GM21529 (cell line): ENCODE measurements at regions not wholly inside any gene's neighbourhood (a gene's known extent, or its start where the extent isn't known, plus 50 kb on each side); places are given as distances from the start of the nearest gene placed in this dataset.

Experiments used
- ATAC-seq: cut with Tn5 transposase; IDR thresholded peaks from one replicate; pipeline ENCODE4 v1.9.1; 2021; ENCODE audit not compliant: unreplicated experiment

- no peak for ATAC-seq
Measured at GRCh38 chr13:75231235-75231634, 250.7 kb downstream of the TBC1D4 start.

GRCh38 chr13:75226733-75227435 lies 255.1 kb downstream of the TBC1D4 start:
- ATAC-seq = no peak

GRCh38 chr13:75226092-75226491 lies 255.9 kb downstream of the TBC1D4 start:
- no peak for ATAC-seq

- ATAC-seq = no peak
Measured at GRCh38 chr13:75225288-75226032, 256.5 kb downstream of the TBC1D4 start.

- ATAC-seq = no peak
Measured at GRCh38 chr13:75224053-75224742, 257.8 kb downstream of the TBC1D4 start.

GRCh38 chr13:75222031-75222430 lies 259.9 kb downstream of the TBC1D4 start:
- no peak for ATAC-seq

- no peak for ATAC-seq
Measured at GRCh38 chr13:75220861-75221260, 261.1 kb downstream of the TBC1D4 start.

- no peak for ATAC-seq
Measured at GRCh38 chr13:75220238-75220542, 261.8 kb downstream of the TBC1D4 start.

GRCh38 chr13:75219479-75220237 lies 262.3 kb downstream of the TBC1D4 start:
- ATAC-seq = peak; percentile 97

GRCh38 chr13:75217949-75218348 lies 264.0 kb downstream of the TBC1D4 start:
- ATAC-seq = no peak

GRCh38 chr13:75216038-75216437 lies 265.9 kb downstream of the TBC1D4 start:
- ATAC-seq = no peak

- ATAC-seq = no peak
Measured at GRCh38 chr13:75214846-75215245, 267.1 kb downstream of the TBC1D4 start.

GRCh38 chr13:75202981-75203380 lies 279.0 kb downstream of the TBC1D4 start:
- ATAC-seq = no peak

GRCh38 chr13:75197803-75198202 lies 284.2 kb downstream of the TBC1D4 start:
- ATAC-seq = no peak

- ATAC-seq = no peak
Measured at GRCh38 chr13:75196147-75196837, 285.7 kb downstream of the TBC1D4 start.

GRCh38 chr13:75195495-75196146 lies 286.3 kb downstream of the TBC1D4 start:
- no peak for ATAC-seq

GRCh38 chr13:75194717-75195462 lies 287.1 kb downstream of the TBC1D4 start:
- no peak for ATAC-seq

GRCh38 chr13:75186379-75186778 lies 295.6 kb downstream of the TBC1D4 start:
- no peak for ATAC-seq

GRCh38 chr13:75181906-75182305 lies 300.1 kb downstream of the TBC1D4 start:
- no peak for ATAC-seq
